ENCODE measurements at regions not wholly inside any gene's neighbourhood (a gene's known extent, or its start where the extent isn't known, plus 50 kb on each side); places are given as distances from the start of the nearest gene placed in this dataset.

- Histone ChIP-seq H3K4me1 (ENCODE audit: insufficient read depth, low read length) (peaks cover 54% of the 10 kb centered on the region), H3K27ac (ENCODE audit: low read length) (no peak overlapping the region), H3K9ac (ENCODE audit: low read length) (peak overlapping the region; percentile 18; the same call in 1 of the 2 replicates), H3K9me3 (ENCODE audit: low read length) (no peaks in the 10 kb centered on the region), H3K4me3 (ENCODE audit: low read length) (peak overlapping the region; percentile 65), H2AFZ (ENCODE audit: low read length) (peak overlapping the region; percentile 92), H3F3A (ENCODE audit: low read length, unreplicated experiment) (no peaks in the 10 kb centered on the region), H3K27me3 (ENCODE audit: low read length) (no peaks in the 10 kb centered on the region), H4K20me1 (ENCODE audit: low read length) (no peaks in the 10 kb centered on the region), H3K36me3 (ENCODE audit: low read depth, low read length) (no peaks in the 10 kb centered on the region), H3K79me2 (ENCODE audit: low read length) (no peaks in the 10 kb centered on the region), H3K9me2 (replicated peaks; ENCODE audit: low read length) (no peaks in the 10 kb centered on the region), H3K4me2 (ENCODE audit: low read length) (peak overlapping the region; percentile 86)
- BruUV-seq (replicated peaks) = no TSS peak
- DNase-seq (peak; percentile 98), ATAC-seq (peak; percentile 78)
- intact Hi-C loops (cut with micrococcal nuclease) = loop anchor here (1.0 to 2.0 kb wide), 5 partner anchors 208 to 552 kb away; no protein-coding TSS in a partner anchor
- CTCF ChIA-PET = interaction anchor here (0.5 to 4.6 kb wide), 75 partner anchors 8 to 766 kb away, joined by 3 to 57 read pairs (median 4); partner anchors contain the start of gene ADRB2
- POLR2A ChIA-PET (ENCODE audit: unreplicated experiment) = interaction anchor here (0.6 to 0.8 kb wide), 6 partner anchors 23 to 329 kb away, joined by 3 to 5 read pairs (median 3); no protein-coding TSS in a partner anchor
- TF ChIP-seq CTCF (conservative IDR thresholded peaks at IDR 0.05; ENCODE audit: low read depth, low read length) = peak; percentile 100
- no peak for TF ChIP-seq EZH2phosphoT487 (IDR thresholded peaks at IDR 0.05; ENCODE audit: borderline replicate concordance, low read length)
Measured at GRCh38 chr5:148730942-148731898, 76.9 kb upstream of the HTR4 start.

- POLR2A ChIA-PET (ENCODE audit: unreplicated experiment) = interaction anchor here (0.5 kb wide), 1 partner anchor 199 kb away, joined by 7 read pairs; no protein-coding TSS in a partner anchor
- TF ChIP-seq EZH2phosphoT487 (IDR thresholded peaks at IDR 0.05; ENCODE audit: borderline replicate concordance, low read length) (no peak), EZH2 (IDR thresholded peaks at IDR 0.05; ENCODE audit: low read length, unreplicated experiment) (no peak), CTCF (conservative IDR thresholded peaks at IDR 0.05; ENCODE audit: low read depth, low read length) (no peak)
- H3K4me1 ChIP-seq (ENCODE audit: insufficient read depth, low read length) = peaks cover 54% of the 10 kb centered on the region
- CTCF ChIA-PET = interaction anchor here (0.6 to 4.6 kb wide), 7 partner anchors 8 to 382 kb away, joined by 3 to 47 read pairs (median 4); no protein-coding TSS in a partner anchor
- intact Hi-C loops (cut with micrococcal nuclease) = loop anchor here (1.0 to 2.0 kb wide), 7 partner anchors 230 to 536 kb away; no protein-coding TSS in a partner anchor
- H3K27ac ChIP-seq (ENCODE audit: low read length) = no peak overlapping the region
- H3K4me2 ChIP-seq (ENCODE audit: low read length) = peak overlapping the region; percentile 66
- no peak for ATAC-seq
- H3K79me2 ChIP-seq (ENCODE audit: low read length) = no peaks in the 10 kb centered on the region
- H3K9me3 ChIP-seq (ENCODE audit: low read length) = no peaks in the 10 kb centered on the region
- no peaks in the 10 kb centered on the region for H3F3A ChIP-seq (ENCODE audit: low read length, unreplicated experiment)
- peak overlapping the region; percentile 22; the same call in 1 of the 2 replicates for H3K9ac ChIP-seq (ENCODE audit: low read length)
- no TSS peak for BruUV-seq (replicated peaks)
- no peaks in the 10 kb centered on the region for H3K27me3 ChIP-seq (ENCODE audit: low read length)
- no peaks in the 10 kb centered on the region for H3K9me2 ChIP-seq (replicated peaks; ENCODE audit: low read length)
- peak overlapping the region; percentile 65 for H2AFZ ChIP-seq (ENCODE audit: low read length)
- no peak for DNase-seq
- H4K20me1 ChIP-seq (ENCODE audit: low read length) = no peaks in the 10 kb centered on the region
- peak overlapping the region; percentile 30; the same call in 1 of the 2 replicates for H3K4me3 ChIP-seq (ENCODE audit: low read length)
- H3K36me3 ChIP-seq (ENCODE audit: low read depth, low read length) = no peaks in the 10 kb centered on the region
Measured at GRCh38 chr5:148732692-148733091, 78.4 kb upstream of the HTR4 start.
